ENCODE measurements at regions not wholly inside any gene's neighbourhood (a gene's known extent, or its start where the extent isn't known, plus 50 kb on each side); places are given as distances from the start of the nearest gene placed in this dataset.

- no peak for DNase-seq
These were observed 130.5 kb downstream of the MED15 start for GRCh38 chr22:20637750-20638506.

GRCh38 chr22:20638507-20638870 lies 131.1 kb downstream of the MED15 start:
- DNase-seq = no peak

- DNase-seq = no peak
These were observed 131.9 kb downstream of the MED15 start for GRCh38 chr22:20639343-20639742.

- no peak for DNase-seq
These were observed 132.3 kb downstream of the MED15 start for GRCh38 chr22:20639750-20640149.

- DNase-seq = no peak
These were observed 132.6 kb upstream of the SERPIND1 start for GRCh38 chr22:20641198-20641892.

GRCh38 chr22:20641919-20642579 lies 131.9 kb upstream of the SERPIND1 start:
- DNase-seq = no peak

GRCh38 chr22:20642668-20643179 lies 131.2 kb upstream of the SERPIND1 start:
- no peak for DNase-seq

GRCh38 chr22:20644071-20644642 lies 129.8 kb upstream of the SERPIND1 start:
- no peak for DNase-seq

- no peak for DNase-seq
These were observed 128.0 kb upstream of the SERPIND1 start for GRCh38 chr22:20645954-20646353.

GRCh38 chr22:20646415-20646814 lies 127.5 kb upstream of the SERPIND1 start:
- no peak for DNase-seq

- no peak for DNase-seq
These were observed 127.0 kb upstream of the SERPIND1 start for GRCh38 chr22:20646906-20647305.

- no peak for DNase-seq
These were observed 126.2 kb upstream of the SERPIND1 start for GRCh38 chr22:20647586-20648305.

- DNase-seq = no peak
These were observed 125.5 kb upstream of the SERPIND1 start for GRCh38 chr22:20648306-20648903.

GRCh38 chr22:20650294-20651207 lies 123.4 kb upstream of the SERPIND1 start:
- no peak for DNase-seq

GRCh38 chr22:20651286-20651685 lies 122.6 kb upstream of the SERPIND1 start:
- no peak for DNase-seq

GRCh38 chr22:20652130-20652529 lies 121.8 kb upstream of the SERPIND1 start:
- no peak for DNase-seq

- DNase-seq = no peak
These were observed 121.3 kb upstream of the SERPIND1 start for GRCh38 chr22:20652582-20652981.

GRCh38 chr22:20653012-20653794 lies 120.7 kb upstream of the SERPIND1 start:
- DNase-seq = no peak

GRCh38 chr22:20653795-20654342 lies 120.0 kb upstream of the SERPIND1 start:
- DNase-seq = no peak

Data from fibroblast of skin of right quadriceps (primary cell).